Stomach (tissue), 4 donors: ENCODE measurements at regions not wholly inside any gene's neighbourhood (a gene's known extent, or its start where the extent isn't known, plus 50 kb on each side); places are given as distances from the start of the nearest gene placed in this dataset.

ENCODE experiments used
- CTCF ChIP-seq, 7 experiments: fragments of 450-650 bp in 4 of 7; fragments of 200-600 bp in 3 of 7; sonication (generic) in 3 of 7; IDR thresholded peaks; one replicate each; pipeline ENCODE4 v1.5.1; 2016 to 2019; ENCODE audit warnings: antibody characterized with exemption in 7 of 7, control low read depth in 2 of 7, mild to moderate bottlenecking in 1 of 7
- POLR2A ChIP-seq, 4 donors: fragments of 450-650 bp; IDR thresholded peaks; one replicate each; pipeline ENCODE4 v1.6.1; 2016; ENCODE audit warnings: antibody characterized with exemption in 4 of 4, control low read depth in 2 of 4, mild to moderate bottlenecking in 1 of 4, moderate library complexity in 1 of 4
- POLR2AphosphoS5 ChIP-seq, 3 donors: sonication (generic); formaldehyde crosslinking; IDR thresholded peaks; one replicate each; pipeline ENCODE4 v1.6.1; 2016; ENCODE audit warnings: antibody characterized with exemption in 3 of 3

- TF ChIP-seq CTCF (IDR thresholded peaks at IDR 0.05) (no peak), POLR2A (IDR thresholded peaks at IDR 0.05) (no peak), POLR2AphosphoS5 (IDR thresholded peaks at IDR 0.05) (no peak)
These were observed 265.9 kb downstream of the NEBL start for GRCh38 chr10:20631229-20631628.
